ENCODE measurements at regions not wholly inside any gene's neighbourhood (a gene's known extent, or its start where the extent isn't known, plus 50 kb on each side); places are given as distances from the start of the nearest gene placed in this dataset.

GRCh38 chr10:62459500-62459899 is 85.3 kb downstream of the ZNF365 start:
- H3K27ac ChIP-seq (ENCODE audit: low read depth, low read length) = no peak overlapping the region
- Mint-ChIP-seq H3K36me3 (ENCODE audit: low read depth) (no peaks in the 10 kb centered on the region), H3K4me1 (no peaks in the 10 kb centered on the region)

GRCh38 chr10:62460393-62460792 is 86.2 kb downstream of the ZNF365 start:
- Histone ChIP-seq H3K4me3 (ENCODE audit: low read length) (no peak overlapping the region), H3K27ac (ENCODE audit: low read depth, low read length) (no peak overlapping the region), H3K9me3 (ENCODE audit: control insufficient read depth, low read length) (no peaks in the 10 kb centered on the region), H3K9ac (ENCODE audit: extremely low read depth, low read length, poor library complexity, severe bottlenecking) (no peak overlapping the region), H3K4me1 (ENCODE audit: control insufficient read depth, insufficient read depth, low read length) (no peaks in the 10 kb centered on the region), H3K27me3 (ENCODE audit: control insufficient read depth, insufficient read depth, low read length, poor library complexity, severe bottlenecking) (no peaks in the 10 kb centered on the region), H3K36me3 (ENCODE audit: control insufficient read depth, insufficient read depth, low read length) (no peaks in the 10 kb centered on the region)
- H3K4me3 Mint-ChIP-seq = no peak overlapping the region
- no peak for DNase-seq
- 86 to 100% methylated on average over 1 of the region's 2 CpGs for WGBS, 2 experiments (ENCODE audit: insufficient coverage in 1 of 2, insufficient read length in 1 of 2)
- no peak for TF ChIP-seq CTCF (conservative IDR thresholded peaks at IDR 0.05)
- H3K9me3 Mint-ChIP-seq = no peaks in the 10 kb centered on the region
- H3K4me1 Mint-ChIP-seq = no peaks in the 10 kb centered on the region
- H3K36me3 Mint-ChIP-seq (ENCODE audit: low read depth) = no peaks in the 10 kb centered on the region
- H3K27ac Mint-ChIP-seq = no peak overlapping the region
- peaks cover 2% of the 10 kb centered on the region for H3K27me3 Mint-ChIP-seq (ENCODE audit: insufficient read depth)

More at GRCh38 chr10:62459500-62459899, 85.3 kb downstream of the ZNF365 start:
- no peaks in the 10 kb centered on the region for H3K4me1 ChIP-seq (ENCODE audit: control insufficient read depth, insufficient read depth, low read length)
- Mint-ChIP-seq H3K27ac (no peak overlapping the region), H3K27me3 (ENCODE audit: insufficient read depth) (peaks cover 2% of the 10 kb centered on the region), H3K9me3 (no peaks in the 10 kb centered on the region), H3K4me3 (no peak overlapping the region)
- no peaks in the 10 kb centered on the region for H3K9me3 ChIP-seq (ENCODE audit: control insufficient read depth, low read length)
- no peak for DNase-seq
- WGBS, 2 experiments (ENCODE audit: insufficient coverage in 1 of 2, insufficient read length in 1 of 2) = 91 to 94% methylated on average over 3 of the region's 3 CpGs
- H3K4me3 ChIP-seq (ENCODE audit: low read length) = no peak overlapping the region
- no peak overlapping the region for H3K9ac ChIP-seq (ENCODE audit: extremely low read depth, low read length, poor library complexity, severe bottlenecking)
- H3K27me3 ChIP-seq (ENCODE audit: control insufficient read depth, insufficient read depth, low read length, poor library complexity, severe bottlenecking) = no peaks in the 10 kb centered on the region
- TF ChIP-seq CTCF (conservative IDR thresholded peaks at IDR 0.05) = no peak
- H3K36me3 ChIP-seq (ENCODE audit: control insufficient read depth, insufficient read depth, low read length) = no peaks in the 10 kb centered on the region

GRCh38 chr10:62461120-62461519 is 87.0 kb downstream of the ZNF365 start:
- Histone ChIP-seq H3K9me3 (ENCODE audit: control insufficient read depth, low read length) (no peaks in the 10 kb centered on the region), H3K4me1 (ENCODE audit: control insufficient read depth, insufficient read depth, low read length) (no peaks in the 10 kb centered on the region), H3K27ac (ENCODE audit: low read depth, low read length) (no peak overlapping the region), H3K9ac (ENCODE audit: extremely low read depth, low read length, poor library complexity, severe bottlenecking) (no peak overlapping the region), H3K27me3 (ENCODE audit: control insufficient read depth, insufficient read depth, low read length, poor library complexity, severe bottlenecking) (no peaks in the 10 kb centered on the region), H3K36me3 (ENCODE audit: control insufficient read depth, insufficient read depth, low read length) (no peaks in the 10 kb centered on the region), H3K4me3 (ENCODE audit: low read length) (no peak overlapping the region)
- H3K4me1 Mint-ChIP-seq = no peaks in the 10 kb centered on the region
- no peak overlapping the region for H3K4me3 Mint-ChIP-seq
- no peak for TF ChIP-seq CTCF (conservative IDR thresholded peaks at IDR 0.05)
- H3K36me3 Mint-ChIP-seq (ENCODE audit: low read depth) = no peaks in the 10 kb centered on the region
- WGBS, 2 experiments (ENCODE audit: insufficient coverage in 1 of 2, insufficient read length in 1 of 2) = 93 to 96% methylated on average over 4 to 8 of the region's 8 CpGs
- H3K27ac Mint-ChIP-seq = no peak overlapping the region
- DNase-seq = no peak
- H3K27me3 Mint-ChIP-seq (ENCODE audit: insufficient read depth) = peaks cover 2% of the 10 kb centered on the region
- H3K9me3 Mint-ChIP-seq = no peaks in the 10 kb centered on the region

Measured in endodermal cell (in vitro differentiated cells).